ENCODE measurements at regions not wholly inside any gene's neighbourhood (a gene's known extent, or its start where the extent isn't known, plus 50 kb on each side); places are given as distances from the start of the nearest gene placed in this dataset.

DNA sequence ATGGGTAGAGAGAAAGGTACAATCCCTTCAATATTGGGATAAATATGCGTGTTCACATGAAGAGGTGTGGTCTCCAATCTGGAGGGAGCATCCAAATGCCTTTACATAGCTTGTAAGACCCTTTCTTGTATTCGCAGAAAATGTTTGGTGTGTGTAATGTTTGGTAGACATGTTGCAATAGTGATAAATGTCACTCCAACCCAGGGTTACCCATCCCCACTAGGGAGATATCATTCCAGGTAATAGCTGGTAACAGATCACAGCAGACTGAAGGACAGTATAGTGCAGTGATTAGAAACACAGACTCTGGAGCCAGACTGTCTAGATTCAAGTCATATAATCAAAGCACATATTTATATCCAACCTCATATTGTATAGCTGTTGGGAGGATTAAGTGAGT, 733.6 kb upstream of the TBX3 start:
- TF ChIP-seq, protein P1, sequence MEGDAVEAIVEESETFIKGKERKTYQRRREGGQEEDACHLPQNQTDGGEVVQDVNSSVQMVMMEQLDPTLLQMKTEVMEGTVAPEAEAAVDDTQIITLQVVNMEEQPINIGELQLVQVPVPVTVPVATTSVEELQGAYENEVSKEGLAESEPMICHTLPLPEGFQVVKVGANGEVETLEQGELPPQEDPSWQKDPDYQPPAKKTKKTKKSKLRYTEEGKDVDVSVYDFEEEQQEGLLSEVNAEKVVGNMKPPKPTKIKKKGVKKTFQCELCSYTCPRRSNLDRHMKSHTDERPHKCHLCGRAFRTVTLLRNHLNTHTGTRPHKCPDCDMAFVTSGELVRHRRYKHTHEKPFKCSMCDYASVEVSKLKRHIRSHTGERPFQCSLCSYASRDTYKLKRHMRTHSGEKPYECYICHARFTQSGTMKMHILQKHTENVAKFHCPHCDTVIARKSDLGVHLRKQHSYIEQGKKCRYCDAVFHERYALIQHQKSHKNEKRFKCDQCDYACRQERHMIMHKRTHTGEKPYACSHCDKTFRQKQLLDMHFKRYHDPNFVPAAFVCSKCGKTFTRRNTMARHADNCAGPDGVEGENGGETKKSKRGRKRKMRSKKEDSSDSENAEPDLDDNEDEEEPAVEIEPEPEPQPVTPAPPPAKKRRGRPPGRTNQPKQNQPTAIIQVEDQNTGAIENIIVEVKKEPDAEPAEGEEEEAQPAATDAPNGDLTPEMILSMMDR (IDR thresholded peaks at IDR 0.05): no peak
- TF ChIP-seq POLR2A (IDR thresholded peaks at IDR 0.05): no peak

Data from lower leg skin (tissue), 3 donors.